ENCODE measurements at regions not wholly inside any gene's neighbourhood (a gene's known extent, or its start where the extent isn't known, plus 50 kb on each side); places are given as distances from the start of the nearest gene placed in this dataset.

GRCh38 chr6:22642254-22642653 is 72.9 kb downstream of the HDGFL1 start:
- TF ChIP-seq POLR2A (IDR thresholded peaks at IDR 0.05) (no peak), POLR2AphosphoS5 (IDR thresholded peaks at IDR 0.05) (no peak), EP300 (IDR thresholded peaks at IDR 0.05) (no peak)
